OCI-LY3 (cell line): ENCODE measurements at regions not wholly inside any gene's neighbourhood (a gene's known extent, or its start where the extent isn't known, plus 50 kb on each side); places are given as distances from the start of the nearest gene placed in this dataset.

Experiments used
- CTCF ChIP-seq: fragments of 200-600, 300-600 bp; sonication (generic); IDR thresholded peaks from 2 replicates; pipeline ENCODE4 v1.5.1; 2014; ENCODE audit warnings: antibody characterized with exemption, low read length, low read depth
- EZH2phosphoT487 ChIP-seq: fragments of 200-600 bp; shearing (Covaris generic); IDR thresholded peaks from 2 replicates; pipeline ENCODE4 v1.6.1; 2018; ENCODE audit warnings: antibody characterized with exemption, mixed run types, low read depth

- TF ChIP-seq CTCF = no peak
- TF ChIP-seq EZH2phosphoT487 = no peak
Observed at GRCh38 chr1:101364370-101365120, 127.7 kb downstream of the S1PR1 start.
